NB4 (cell line): ENCODE measurements at regions not wholly inside any gene's neighbourhood (a gene's known extent, or its start where the extent isn't known, plus 50 kb on each side); places are given as distances from the start of the nearest gene placed in this dataset.

Source experiments
- POLR2A ChIP-seq: IDR thresholded peaks from 2 replicates; pipeline ENCODE4 v1.6.1; 2011; ENCODE audit warnings: mild to moderate bottlenecking; ENCODE audit not compliant: insufficient read length; ENCODE audit errors: extremely low read depth
- TF ChIP-seq, protein P1 (sequence below): IDR thresholded peaks from one replicate; pipeline ENCODE4 v1.5.1; 2012; ENCODE audit warnings: low read depth, low read length
- TF ChIP-seq, protein P2 (sequence below): IDR thresholded peaks from 2 replicates; pipeline ENCODE4 v1.6.1; 2011; ENCODE audit warnings: low read depth, low read length

DNA sequence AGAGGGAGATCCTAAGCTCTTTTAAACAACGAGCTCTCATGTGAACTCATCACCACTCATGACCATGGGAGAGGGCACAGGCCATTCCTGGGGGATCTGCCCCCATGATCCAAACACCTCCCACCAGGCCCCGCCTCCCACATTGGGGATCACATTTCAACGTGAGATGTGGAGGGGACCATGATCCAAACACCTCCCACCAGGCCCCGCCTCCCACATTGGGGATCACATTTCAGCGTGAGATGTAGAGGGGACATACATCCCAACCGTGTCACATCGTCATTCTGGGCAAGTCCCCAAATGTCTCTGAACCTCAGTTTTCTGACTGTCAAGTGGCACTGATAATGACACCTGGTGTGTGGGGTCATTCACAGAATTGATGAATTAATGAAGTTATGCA lies 641.8 kb downstream of the CDH26 start:
- no peak for TF ChIP-seq POLR2A
- TF ChIP-seq, protein P1, sequence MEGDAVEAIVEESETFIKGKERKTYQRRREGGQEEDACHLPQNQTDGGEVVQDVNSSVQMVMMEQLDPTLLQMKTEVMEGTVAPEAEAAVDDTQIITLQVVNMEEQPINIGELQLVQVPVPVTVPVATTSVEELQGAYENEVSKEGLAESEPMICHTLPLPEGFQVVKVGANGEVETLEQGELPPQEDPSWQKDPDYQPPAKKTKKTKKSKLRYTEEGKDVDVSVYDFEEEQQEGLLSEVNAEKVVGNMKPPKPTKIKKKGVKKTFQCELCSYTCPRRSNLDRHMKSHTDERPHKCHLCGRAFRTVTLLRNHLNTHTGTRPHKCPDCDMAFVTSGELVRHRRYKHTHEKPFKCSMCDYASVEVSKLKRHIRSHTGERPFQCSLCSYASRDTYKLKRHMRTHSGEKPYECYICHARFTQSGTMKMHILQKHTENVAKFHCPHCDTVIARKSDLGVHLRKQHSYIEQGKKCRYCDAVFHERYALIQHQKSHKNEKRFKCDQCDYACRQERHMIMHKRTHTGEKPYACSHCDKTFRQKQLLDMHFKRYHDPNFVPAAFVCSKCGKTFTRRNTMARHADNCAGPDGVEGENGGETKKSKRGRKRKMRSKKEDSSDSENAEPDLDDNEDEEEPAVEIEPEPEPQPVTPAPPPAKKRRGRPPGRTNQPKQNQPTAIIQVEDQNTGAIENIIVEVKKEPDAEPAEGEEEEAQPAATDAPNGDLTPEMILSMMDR, result no peak
- TF ChIP-seq, protein P2, sequence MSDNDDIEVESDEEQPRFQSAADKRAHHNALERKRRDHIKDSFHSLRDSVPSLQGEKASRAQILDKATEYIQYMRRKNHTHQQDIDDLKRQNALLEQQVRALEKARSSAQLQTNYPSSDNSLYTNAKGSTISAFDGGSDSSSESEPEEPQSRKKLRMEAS, result no peak
